Fibroblast of skin of left quadriceps (primary cell): ENCODE measurements at regions not wholly inside any gene's neighbourhood (a gene's known extent, or its start where the extent isn't known, plus 50 kb on each side); places are given as distances from the start of the nearest gene placed in this dataset.
A peak's percentile ranks its signal among the peaks of the same experiment; 100 is the strongest.

Experiments
- DNase-seq, 2 experiments: peaks; one replicate each; pipeline ENCODE4 v3.0.0-alpha.2; 2013; ENCODE audit warnings: low read depth in 2 of 2

DNA sequence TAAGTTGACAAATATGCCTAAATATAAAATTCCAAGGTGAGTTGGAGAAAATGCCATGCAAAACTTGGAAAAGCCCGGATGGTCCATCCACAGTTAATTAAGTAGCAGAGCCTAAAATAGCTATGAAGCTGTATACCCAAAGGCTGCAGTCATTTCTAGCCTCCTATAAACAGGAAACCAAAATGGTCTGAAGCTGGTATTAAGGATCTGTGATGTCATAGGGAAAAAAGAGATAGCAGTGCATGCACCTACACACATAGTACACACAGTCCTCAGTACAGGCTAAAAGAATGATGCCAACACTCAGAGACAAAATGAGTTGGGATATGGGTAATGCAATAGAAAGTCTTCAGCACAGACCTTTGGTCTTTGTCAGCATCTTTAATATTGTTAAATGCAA is 736.9 kb downstream of the EFNB2 start:
- DNase-seq = no peak

DNA sequence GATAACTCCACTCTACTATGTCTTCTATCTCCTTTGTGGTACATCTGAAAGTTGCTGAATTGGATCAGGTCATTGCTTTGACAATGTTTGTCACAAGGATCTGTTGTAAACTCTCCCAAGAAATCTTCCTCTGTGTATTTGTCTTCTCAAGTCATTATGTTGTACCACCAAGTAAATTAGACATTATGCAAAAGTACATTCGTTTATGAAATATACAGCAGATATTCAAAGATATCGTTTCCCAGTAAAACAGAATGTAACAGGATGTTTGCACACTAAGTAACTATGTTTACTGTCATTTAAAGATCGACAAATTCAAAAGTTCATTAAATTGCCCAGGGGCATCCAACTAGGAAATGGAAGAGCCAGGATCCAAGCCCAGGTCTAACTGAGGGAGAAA is 739.4 kb downstream of the EFNB2 start:
- DNase-seq = no peak

DNA sequence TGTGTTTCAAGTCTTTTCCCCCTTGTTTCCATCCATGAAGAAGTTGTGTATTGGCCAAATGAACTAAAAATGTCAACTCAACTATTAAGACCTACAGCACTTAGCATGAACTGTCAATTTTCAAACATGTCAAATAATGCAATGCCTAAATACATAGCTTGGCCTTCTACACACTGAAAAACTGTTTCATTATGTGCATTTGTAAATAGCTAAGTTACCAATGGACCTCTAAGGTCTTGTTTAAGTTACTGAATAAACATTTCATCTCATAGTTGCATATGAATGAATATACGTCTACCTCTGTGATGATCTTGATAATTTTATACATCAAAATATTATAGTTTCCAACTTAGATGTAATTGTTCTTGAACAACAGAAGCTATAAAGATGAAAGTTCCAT is 744.5 kb downstream of the EFNB2 start:
- DNase-seq = no peak

DNA sequence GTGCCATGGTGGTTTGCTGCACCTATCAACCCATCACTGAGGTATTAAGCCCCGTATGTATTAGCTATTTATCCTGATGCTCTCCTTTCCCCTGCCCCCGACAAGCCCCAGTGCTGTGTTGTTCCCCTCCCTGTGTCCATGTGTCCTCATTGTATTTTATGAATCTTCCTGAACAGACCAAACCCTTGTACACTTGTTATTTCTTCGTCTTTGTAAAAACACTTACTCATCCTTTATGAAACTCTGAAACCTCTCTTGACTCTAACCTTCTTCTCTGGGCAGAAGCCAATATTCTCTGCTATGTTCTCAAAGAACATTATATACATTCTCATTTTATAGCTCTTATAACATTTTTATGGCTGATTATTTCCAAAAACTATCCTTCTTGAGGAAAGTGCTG is 746.9 kb downstream of the EFNB2 start:
- no peak for DNase-seq

DNA sequence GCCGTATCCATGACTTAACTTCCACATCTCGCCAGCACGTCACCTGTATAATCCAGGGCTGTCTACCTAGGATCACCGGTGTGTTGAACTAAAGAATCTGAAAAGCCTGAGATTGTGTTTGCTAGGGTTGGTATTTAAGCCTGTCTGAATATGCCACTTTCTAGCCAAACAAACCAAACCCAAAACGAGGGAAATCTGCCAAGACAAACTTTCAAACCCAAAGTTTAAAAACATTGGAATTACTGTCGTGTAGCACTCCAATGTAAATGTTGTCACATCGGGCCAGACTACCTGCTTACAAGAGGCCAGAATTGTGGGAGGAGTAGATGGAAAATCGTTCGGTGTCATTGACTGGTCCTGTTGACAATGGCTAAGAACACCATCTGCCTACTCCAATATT is 747.8 kb downstream of the EFNB2 start:
- no peak for DNase-seq

DNA sequence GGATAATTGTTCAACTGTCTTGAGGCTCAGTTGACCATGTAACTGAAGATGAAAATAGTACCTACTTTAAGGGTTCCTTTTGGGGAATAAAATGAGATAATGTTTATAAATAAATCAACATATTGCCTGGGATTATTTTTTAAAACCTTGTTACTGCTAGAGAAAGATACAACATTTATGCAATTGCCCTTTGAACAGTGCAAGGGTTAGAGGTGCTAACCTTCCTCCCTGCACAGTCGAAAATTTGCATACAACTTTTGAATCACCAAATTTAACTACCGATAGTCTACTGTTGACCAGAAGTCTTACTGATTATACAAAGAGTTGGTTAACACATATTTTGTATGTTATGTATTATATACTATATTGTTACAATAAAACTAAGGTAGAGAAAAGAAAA is 750.0 kb downstream of the EFNB2 start:
- no peak for DNase-seq

DNA sequence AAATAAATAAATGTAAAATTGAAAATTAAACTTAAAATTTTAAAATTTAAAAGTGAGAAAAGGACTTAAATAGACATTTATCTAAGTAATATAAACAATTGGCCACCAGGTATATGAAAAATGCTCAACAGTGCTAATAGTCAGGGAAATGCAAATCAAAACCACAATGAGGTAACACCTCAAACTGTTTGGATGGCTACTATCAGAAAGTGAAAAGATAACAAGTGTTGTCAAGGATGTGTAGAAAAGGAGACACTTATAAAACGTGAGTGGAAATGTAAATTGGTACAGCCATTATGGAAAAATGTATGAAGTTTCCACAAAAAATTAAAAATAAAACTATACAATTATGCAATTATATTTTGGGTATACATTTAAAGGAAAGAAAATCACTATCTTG is 752.2 kb downstream of the EFNB2 start:
- DNase-seq = no peak

DNA sequence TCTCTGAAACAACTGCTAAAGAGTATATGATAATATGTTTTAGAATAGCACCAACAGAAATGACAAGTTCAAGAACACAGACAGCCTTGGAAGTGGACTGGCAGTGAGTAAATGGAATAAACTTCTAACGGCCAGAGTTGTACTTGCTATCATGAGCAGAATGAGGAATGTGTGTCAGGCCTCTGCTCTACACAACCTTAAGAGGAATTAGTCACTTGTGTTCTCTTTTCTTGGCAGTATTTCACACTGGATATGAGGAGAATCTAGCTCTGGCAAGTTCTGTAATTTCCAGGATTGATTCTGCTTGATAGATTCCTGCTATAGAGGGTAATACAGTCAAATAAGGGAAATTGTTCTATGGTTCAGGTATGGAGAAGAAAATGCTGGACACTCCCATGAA is 757.3 kb downstream of the EFNB2 start:
- no peak for DNase-seq

DNA sequence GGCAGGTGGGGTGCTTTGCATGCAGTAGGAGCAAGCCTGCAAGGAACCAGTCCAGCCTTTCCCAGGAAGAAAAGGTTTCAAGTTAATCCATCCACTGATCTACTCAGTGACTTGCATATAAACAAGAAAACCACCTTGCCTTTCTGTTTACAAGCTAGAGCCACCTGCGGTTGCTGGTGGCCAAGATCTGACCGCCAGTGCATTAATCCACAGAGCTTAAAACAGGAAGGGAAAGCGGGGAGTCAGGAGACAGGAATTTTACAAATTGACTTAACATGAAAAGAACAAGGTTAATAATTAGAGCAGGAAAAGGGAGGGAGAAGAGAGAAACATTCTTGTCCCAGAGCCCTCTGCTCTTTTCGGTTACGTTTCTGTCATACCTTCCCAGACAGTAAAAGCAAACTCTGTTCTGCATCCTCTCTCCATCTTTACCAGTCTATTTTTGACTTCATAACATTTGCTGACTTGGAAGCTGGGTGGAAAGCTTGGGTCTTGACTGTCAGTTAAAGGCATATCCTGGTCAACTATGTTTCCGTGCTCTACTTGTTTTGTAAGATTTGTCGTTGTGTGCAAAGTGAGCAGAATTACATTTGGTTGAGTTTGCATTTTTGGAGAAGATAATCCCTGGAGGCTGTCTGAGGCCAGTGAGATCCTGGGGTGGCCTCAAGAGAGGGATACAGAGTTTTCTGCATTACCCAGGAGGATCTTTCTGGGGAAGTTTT is 760.6 kb downstream of the EFNB2 start:
- DNase-seq = no peak

DNA sequence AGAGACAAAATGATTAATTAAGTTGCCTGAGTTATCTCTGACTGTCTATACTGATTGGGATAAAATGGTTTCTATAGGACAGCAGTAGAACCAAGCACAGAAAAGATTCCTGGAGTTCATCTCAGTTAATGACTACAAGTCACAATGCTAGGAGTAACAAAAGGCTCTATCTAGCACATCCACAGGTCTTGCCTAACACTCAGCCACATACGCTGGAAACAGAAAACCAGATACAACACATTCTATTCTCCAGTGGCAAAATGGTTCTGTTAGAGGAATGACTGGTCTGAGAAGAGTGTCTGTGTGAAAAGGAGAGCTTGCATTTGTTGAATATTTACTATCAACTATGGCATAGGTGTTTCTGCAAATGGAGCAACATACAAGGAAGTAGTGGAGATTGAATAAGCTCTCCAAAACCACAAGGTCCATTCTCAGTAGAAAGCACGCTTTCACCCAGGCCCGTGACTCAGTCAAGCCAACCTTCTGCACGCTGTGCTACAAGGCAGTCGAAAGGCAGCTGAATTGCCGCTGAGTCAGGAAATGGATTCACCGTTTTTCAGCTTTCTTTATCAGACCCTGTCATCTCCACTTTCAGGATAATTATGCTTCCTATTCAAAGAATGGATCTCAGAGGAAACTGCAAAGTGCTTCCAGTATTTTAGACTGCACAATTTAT is 761.5 kb downstream of the EFNB2 start:
- DNase-seq = peak; percentile 9 to 12

DNA sequence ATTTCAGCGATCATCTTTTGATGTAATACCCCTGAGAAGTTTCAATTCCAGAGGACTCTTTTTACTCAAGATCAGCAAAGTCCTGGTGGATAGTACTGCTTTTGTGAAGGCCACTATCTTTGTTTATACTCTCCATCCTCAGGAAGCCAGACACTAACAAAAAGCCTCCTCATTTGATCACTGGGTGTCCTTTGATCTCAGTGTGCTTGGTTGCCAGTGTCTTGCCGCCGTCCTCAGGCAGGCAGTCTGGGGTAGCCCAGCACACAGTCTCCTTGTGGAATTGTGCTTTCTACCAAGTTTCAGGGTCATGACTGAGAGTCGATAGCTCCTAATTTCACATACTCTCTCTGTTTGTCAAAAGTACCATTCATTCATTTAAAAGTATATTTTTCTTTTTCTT is 762.2 kb downstream of the EFNB2 start:
- DNase-seq = no peak

DNA sequence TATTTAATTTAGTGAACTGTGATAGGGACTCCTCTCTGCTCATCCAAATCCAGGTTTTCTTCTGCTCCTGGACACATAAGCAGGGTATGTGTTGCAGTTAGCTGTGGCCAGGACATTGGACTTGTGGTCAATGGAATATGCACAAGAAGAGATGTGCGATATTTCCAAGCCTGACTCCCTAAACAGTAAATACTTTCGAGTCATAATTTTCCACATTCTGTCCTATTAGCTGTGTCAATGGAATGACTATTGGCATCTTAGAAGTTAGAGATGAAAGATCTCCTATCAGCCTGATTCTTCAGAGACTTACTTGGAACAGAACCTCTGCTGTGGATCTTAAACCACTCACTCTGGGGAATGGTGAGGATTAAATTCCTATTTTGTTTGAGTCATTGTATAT is 771.0 kb downstream of the EFNB2 start:
- peak; percentile 5 to 11 for DNase-seq

DNA sequence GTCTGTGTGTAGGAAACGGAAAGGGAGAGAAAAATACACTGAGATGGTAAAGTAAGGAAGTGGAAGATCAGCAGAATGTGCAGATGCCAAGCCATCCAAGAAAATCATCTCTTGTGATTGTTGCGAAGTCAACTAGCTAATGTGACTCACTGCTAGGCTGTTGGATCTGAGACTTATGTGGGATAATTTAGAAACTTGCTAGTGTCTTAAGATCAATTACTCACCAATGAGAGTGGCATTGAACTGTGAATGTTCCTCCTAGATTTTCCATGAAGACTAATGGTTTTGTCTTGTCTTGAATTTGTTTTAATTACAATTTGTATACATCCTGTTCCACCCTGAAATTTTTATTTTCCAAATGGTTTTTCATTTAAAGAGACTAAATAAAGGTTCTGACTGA is 771.6 kb downstream of the EFNB2 start:
- DNase-seq = no peak

DNA sequence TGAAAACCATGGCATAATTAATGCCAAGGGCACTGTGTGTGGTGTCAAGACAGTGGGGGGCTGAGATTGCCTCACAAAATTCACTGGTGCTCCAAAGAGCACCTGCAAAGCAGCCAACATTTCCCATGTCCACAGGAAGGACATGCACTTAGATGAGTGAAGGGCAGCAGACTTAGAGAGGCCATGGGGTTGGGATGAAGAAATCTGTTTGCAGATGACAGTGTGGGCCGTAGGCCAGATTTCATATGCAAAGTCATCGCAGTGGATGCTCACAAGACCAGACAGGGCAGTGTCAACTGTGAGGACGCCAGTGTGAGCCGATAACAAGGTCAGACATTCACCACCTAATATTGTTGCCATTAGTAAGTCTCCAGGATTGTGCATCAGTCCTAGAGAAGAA is 773.4 kb downstream of the EFNB2 start:
- DNase-seq = no peak

DNA sequence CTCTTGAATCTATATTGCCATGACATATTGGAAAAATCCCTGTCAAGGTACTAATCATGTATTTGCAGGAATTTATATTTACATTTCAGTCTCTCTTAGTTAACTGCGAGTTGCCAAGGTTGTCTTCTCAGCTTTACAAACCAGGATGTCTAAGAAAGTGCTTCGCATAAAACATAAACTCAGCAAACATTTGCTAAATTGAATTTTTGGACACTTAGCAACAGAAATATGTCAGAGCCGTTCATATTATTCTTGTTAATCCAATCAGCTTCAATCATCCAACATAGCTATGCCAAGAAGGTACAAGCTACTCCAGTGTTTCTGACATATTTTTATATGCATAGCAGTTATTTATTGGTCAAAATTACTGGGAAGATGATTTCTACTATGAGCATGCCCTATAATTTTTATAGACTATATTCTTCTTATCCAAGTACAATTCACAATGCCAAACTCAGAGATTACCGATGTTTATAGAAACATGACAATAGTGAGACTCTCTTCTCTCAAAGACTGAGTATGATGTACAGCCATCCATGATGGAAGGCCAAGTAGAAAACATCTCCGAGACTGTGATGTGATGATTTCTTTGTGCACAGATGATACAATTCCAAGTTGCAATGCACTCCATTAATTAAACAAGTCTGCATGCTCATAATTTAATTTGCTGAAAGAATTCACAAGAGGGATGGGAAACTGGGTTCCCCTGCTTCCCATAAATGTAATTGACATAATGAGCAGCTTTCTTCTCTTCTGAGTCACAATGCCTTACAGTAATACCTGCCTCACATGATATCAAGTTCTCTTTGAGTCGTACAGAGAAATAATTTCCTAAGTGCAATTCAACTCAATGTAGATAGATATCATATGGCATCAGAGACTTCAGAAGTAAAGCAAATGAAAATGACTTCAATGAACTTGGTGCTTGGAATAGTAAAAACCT is 776.3 kb downstream of the EFNB2 start:
- DNase-seq = no peak

DNA sequence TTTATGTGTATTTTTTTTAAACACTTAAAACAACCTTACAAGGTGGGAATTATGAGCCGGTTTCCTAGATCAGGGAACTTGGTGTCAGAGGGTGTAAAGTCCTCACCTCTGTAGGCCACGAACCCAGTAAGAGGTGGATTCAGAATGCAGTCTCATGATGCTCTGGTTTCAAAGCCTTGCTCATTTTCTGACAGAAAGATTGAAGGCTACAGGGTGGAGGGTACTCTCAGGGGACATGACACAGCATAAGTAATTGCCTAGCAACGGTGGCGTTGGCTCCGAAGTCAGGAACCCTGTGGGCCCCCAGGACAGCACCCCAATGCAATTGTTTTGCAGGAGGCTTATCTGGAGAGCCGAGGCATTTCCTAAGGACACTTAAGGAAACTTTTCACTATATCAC is 794.7 kb downstream of the EFNB2 start:
- DNase-seq = no peak

DNA sequence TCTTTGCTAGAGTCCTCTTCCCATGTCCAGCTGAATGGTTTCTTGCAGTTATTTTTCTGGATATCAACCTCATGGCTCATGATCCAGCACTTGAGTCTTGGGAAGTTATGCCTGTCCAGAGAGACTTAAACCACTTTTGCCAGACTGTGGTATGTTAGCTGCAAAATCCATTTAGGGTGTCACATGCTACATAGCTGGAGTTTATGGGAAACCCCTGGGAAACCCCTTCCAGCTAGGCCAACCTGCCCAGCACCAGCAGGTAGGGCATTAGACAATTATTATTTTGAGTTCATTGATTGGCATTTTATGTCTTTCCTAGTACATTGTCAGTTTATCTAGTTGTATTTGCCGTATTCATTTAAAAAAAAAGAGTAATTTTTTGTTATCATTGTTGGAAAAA is 797.8 kb downstream of the EFNB2 start:
- no peak for DNase-seq

DNA sequence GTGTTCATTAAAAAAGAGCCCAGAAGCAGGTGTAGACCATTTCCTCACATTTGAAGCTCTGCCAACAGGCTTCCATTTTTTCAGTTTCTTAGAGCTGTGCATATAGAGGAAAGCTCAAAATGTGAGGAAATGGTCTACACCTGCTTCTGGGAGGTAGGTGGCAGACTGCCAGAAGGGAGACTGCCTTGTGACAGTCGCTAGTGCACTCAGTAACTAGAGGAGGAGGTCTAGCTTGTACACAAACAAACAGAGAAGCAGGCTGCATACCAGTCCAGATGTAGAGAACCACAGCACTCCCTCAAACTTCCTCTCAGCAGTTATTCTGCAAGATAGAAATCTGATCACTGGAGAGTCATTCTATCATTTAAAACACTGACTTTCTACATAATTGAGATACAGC is 800.2 kb downstream of the EFNB2 start:
- no peak for DNase-seq

DNA sequence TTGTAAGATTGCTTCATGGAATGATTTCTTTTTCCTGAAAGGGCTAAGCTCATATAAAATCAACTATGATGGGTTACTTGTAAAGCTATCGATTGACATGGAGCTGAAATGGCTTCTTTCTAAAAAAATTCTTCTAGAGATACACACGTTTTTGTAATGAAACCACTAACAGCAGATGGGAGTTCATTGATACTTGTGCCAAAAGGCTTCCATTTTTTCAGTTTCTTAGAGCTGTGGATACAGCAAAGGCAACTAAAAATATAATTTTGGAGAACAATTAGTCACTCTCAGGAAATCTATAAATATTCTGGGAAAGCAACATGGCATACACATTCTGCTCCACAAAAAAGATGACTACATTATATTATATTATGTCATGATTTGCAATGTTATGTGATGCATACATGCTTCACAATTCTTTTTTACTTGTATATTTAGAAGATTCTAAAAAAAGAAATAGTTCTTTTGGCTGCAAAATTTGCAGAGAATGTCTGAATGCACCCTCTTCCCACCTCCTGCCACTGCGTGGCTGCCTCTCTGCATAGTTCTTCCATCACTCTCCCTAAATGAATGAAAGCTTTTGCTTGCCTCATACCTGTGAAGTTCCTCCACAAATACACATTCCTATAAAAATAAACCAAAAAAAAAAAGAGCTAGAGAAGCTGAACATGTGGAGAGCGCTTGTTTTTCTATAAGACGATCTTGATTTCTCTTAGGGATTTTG is 802.5 kb downstream of the EFNB2 start:
- no peak for DNase-seq

DNA sequence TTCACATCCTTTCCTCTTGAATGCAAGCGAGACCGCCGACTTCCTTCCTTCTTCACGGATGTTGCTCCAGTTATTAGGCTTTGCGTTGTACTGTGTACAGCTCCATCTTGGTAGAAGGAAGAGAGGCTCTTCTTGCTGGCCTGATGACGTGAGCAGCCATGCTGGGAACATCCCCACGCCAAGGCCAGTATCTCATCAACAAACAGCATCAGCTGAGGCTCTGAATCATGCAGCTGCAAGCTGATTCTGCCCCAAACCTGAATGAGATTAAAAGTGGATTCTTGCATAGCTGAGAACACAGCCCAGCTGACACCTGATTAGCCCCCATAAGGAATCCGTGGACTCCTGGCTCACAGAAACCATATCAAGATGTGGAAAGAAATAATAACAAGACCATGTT is 809.6 kb downstream of the EFNB2 start:
- DNase-seq = no peak

DNA sequence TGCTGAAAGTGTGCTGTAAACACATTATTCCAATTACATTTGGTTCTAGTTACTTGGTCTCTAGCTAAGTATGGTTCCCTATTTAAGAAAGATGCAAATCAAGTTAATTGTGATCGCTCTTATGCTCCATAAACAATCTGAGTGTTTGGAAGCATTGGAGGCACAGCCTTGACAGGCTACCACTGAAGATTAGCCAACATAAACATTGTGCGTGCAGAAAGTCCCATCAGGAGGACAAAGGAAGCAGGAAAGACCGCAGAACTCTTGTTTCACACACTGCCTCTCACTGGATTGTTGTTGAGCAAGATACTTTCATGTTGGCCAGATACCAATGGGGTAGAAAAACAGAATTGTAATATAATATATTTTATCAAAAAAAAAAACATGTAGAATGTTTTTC is 814.4 kb downstream of the EFNB2 start:
- peak; percentile 30 to 38 for DNase-seq

DNA sequence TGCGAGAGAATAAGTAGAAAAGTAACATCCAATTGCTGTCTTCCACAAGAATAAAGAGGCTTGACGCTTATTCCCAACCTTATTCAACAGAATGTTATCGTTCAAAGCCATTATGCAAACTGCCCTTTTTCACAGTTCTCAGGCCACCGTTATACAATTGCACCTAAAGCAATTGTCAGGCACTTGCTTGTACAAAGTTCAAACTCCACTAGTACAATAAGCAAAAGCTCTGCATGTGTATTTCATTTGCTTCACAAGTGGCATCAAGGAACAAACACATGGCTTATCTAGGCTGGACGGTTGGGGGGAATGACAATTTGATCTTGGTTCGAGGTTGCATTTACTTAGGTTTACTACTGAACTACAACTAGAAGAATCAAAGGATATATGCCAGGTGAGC is 815.6 kb downstream of the EFNB2 start:
- DNase-seq = no peak
